ENCODE measurements at regions not wholly inside any gene's neighbourhood (a gene's known extent, or its start where the extent isn't known, plus 50 kb on each side); places are given as distances from the start of the nearest gene placed in this dataset.

- Histone ChIP-seq H3K4me3 (ENCODE audit: low read depth, low read length) (no peak overlapping the region), H3K4me1 (ENCODE audit: control insufficient read depth, insufficient read depth, low read length) (no peaks in the 10 kb centered on the region), H3K9me3 (ENCODE audit: control insufficient read depth, insufficient read depth, low read depth, low read length) (no peaks in the 10 kb centered on the region), H3K9ac (ENCODE audit: low read length) (no peak overlapping the region), H3K27ac (ENCODE audit: low read depth, low read length) (no peak overlapping the region), H3K36me3 (ENCODE audit: control insufficient read depth, insufficient read depth, low read length) (peaks cover 2% of the 10 kb centered on the region; the same call in 1 of the 2 replicates), H3K27me3 (ENCODE audit: control insufficient read depth, insufficient read depth, low read length) (no peaks in the 10 kb centered on the region)
Observed at GRCh38 chr1:222946436-222946835, 131.6 kb downstream of the DISP1 start.

GRCh38 chr1:222948079-222948478 lies 133.2 kb downstream of the DISP1 start:
- Histone ChIP-seq H3K27ac (ENCODE audit: low read depth, low read length) (no peak overlapping the region), H3K36me3 (ENCODE audit: control insufficient read depth, insufficient read depth, low read length) (peaks cover 1% of the 10 kb centered on the region; the same call in 1 of the 2 replicates), H3K27me3 (ENCODE audit: control insufficient read depth, insufficient read depth, low read length) (no peaks in the 10 kb centered on the region), H3K4me3 (ENCODE audit: low read depth, low read length) (no peak overlapping the region), H3K9me3 (ENCODE audit: control insufficient read depth, insufficient read depth, low read depth, low read length) (no peaks in the 10 kb centered on the region), H3K9ac (ENCODE audit: low read length) (no peak overlapping the region), H3K4me1 (ENCODE audit: control insufficient read depth, insufficient read depth, low read length) (no peaks in the 10 kb centered on the region)

GRCh38 chr1:222950892-222951291 lies 136.1 kb downstream of the DISP1 start:
- Histone ChIP-seq H3K9ac (ENCODE audit: low read length) (no peak overlapping the region), H3K4me3 (ENCODE audit: low read depth, low read length) (no peak overlapping the region), H3K27me3 (ENCODE audit: control insufficient read depth, insufficient read depth, low read length) (no peaks in the 10 kb centered on the region), H3K9me3 (ENCODE audit: control insufficient read depth, insufficient read depth, low read depth, low read length) (no peaks in the 10 kb centered on the region), H3K4me1 (ENCODE audit: control insufficient read depth, insufficient read depth, low read length) (no peaks in the 10 kb centered on the region), H3K27ac (ENCODE audit: low read depth, low read length) (no peak overlapping the region), H3K36me3 (ENCODE audit: control insufficient read depth, insufficient read depth, low read length) (no peaks in the 10 kb centered on the region)

- H3K36me3 ChIP-seq (ENCODE audit: control insufficient read depth, insufficient read depth, low read length), result no peaks in the 10 kb centered on the region
- no peaks in the 10 kb centered on the region for H3K9me3 ChIP-seq (ENCODE audit: control insufficient read depth, insufficient read depth, low read depth, low read length)
- H3K9ac ChIP-seq (ENCODE audit: low read length), result no peak overlapping the region
- no peaks in the 10 kb centered on the region for H3K27me3 ChIP-seq (ENCODE audit: control insufficient read depth, insufficient read depth, low read length)
- no peak overlapping the region for H3K27ac ChIP-seq (ENCODE audit: low read depth, low read length)
- no peaks in the 10 kb centered on the region for H3K4me1 ChIP-seq (ENCODE audit: control insufficient read depth, insufficient read depth, low read length)
- H3K4me3 ChIP-seq (ENCODE audit: low read depth, low read length), result no peak overlapping the region
Observed at GRCh38 chr1:222953585-222953984, 138.7 kb downstream of the DISP1 start.

GRCh38 chr1:222955964-222956363 lies 141.1 kb downstream of the DISP1 start:
- Histone ChIP-seq H3K27me3 (ENCODE audit: control insufficient read depth, insufficient read depth, low read length) (no peaks in the 10 kb centered on the region), H3K4me1 (ENCODE audit: control insufficient read depth, insufficient read depth, low read length) (no peaks in the 10 kb centered on the region), H3K36me3 (ENCODE audit: control insufficient read depth, insufficient read depth, low read length) (no peaks in the 10 kb centered on the region), H3K9me3 (ENCODE audit: control insufficient read depth, insufficient read depth, low read depth, low read length) (no peaks in the 10 kb centered on the region), H3K9ac (ENCODE audit: low read length) (no peak overlapping the region), H3K4me3 (ENCODE audit: low read depth, low read length) (no peak overlapping the region), H3K27ac (ENCODE audit: low read depth, low read length) (no peak overlapping the region)

GRCh38 chr1:222956601-222957000 lies 141.8 kb downstream of the DISP1 start:
- H3K9ac ChIP-seq (ENCODE audit: low read length), result no peak overlapping the region
- no peaks in the 10 kb centered on the region for H3K4me1 ChIP-seq (ENCODE audit: control insufficient read depth, insufficient read depth, low read length)
- H3K27me3 ChIP-seq (ENCODE audit: control insufficient read depth, insufficient read depth, low read length), result no peaks in the 10 kb centered on the region

GRCh38 chr1:222967466-222968240 lies 152.8 kb downstream of the DISP1 start:
- H3K4me3 ChIP-seq (ENCODE audit: low read depth, low read length), result no peak overlapping the region
- no peaks in the 10 kb centered on the region for H3K9me3 ChIP-seq (ENCODE audit: control insufficient read depth, insufficient read depth, low read depth, low read length)
- no peaks in the 10 kb centered on the region for H3K36me3 ChIP-seq (ENCODE audit: control insufficient read depth, insufficient read depth, low read length)
- H3K9ac ChIP-seq (ENCODE audit: low read length), result no peak overlapping the region
- H3K27me3 ChIP-seq (ENCODE audit: control insufficient read depth, insufficient read depth, low read length), result no peaks in the 10 kb centered on the region
- H3K27ac ChIP-seq (ENCODE audit: low read depth, low read length), result no peak overlapping the region
- no peaks in the 10 kb centered on the region for H3K4me1 ChIP-seq (ENCODE audit: control insufficient read depth, insufficient read depth, low read length)

More at GRCh38 chr1:222956601-222957000, 141.8 kb downstream of the DISP1 start:
- Histone ChIP-seq H3K27ac (ENCODE audit: low read depth, low read length) (no peak overlapping the region), H3K4me3 (ENCODE audit: low read depth, low read length) (no peak overlapping the region), H3K36me3 (ENCODE audit: control insufficient read depth, insufficient read depth, low read length) (no peaks in the 10 kb centered on the region), H3K9me3 (ENCODE audit: control insufficient read depth, insufficient read depth, low read depth, low read length) (no peaks in the 10 kb centered on the region)

GRCh38 chr1:222970040-222970439 lies 155.2 kb downstream of the DISP1 start:
- Histone ChIP-seq H3K4me1 (ENCODE audit: control insufficient read depth, insufficient read depth, low read length) (no peaks in the 10 kb centered on the region), H3K36me3 (ENCODE audit: control insufficient read depth, insufficient read depth, low read length) (no peaks in the 10 kb centered on the region), H3K27ac (ENCODE audit: low read depth, low read length) (no peak overlapping the region), H3K4me3 (ENCODE audit: low read depth, low read length) (no peak overlapping the region), H3K9me3 (ENCODE audit: control insufficient read depth, insufficient read depth, low read depth, low read length) (no peaks in the 10 kb centered on the region), H3K9ac (ENCODE audit: low read length) (no peak overlapping the region), H3K27me3 (ENCODE audit: control insufficient read depth, insufficient read depth, low read length) (no peaks in the 10 kb centered on the region)

- no peak overlapping the region for H3K4me3 ChIP-seq (ENCODE audit: low read depth, low read length)
- H3K27me3 ChIP-seq (ENCODE audit: control insufficient read depth, insufficient read depth, low read length), result no peaks in the 10 kb centered on the region
- no peak overlapping the region for H3K9ac ChIP-seq (ENCODE audit: low read length)
- no peak overlapping the region for H3K27ac ChIP-seq (ENCODE audit: low read depth, low read length)
- no peaks in the 10 kb centered on the region for H3K4me1 ChIP-seq (ENCODE audit: control insufficient read depth, insufficient read depth, low read length)
- no peaks in the 10 kb centered on the region for H3K9me3 ChIP-seq (ENCODE audit: control insufficient read depth, insufficient read depth, low read depth, low read length)
- H3K36me3 ChIP-seq (ENCODE audit: control insufficient read depth, insufficient read depth, low read length), result no peaks in the 10 kb centered on the region
Observed at GRCh38 chr1:222970711-222971110, 155.9 kb downstream of the DISP1 start.

- Histone ChIP-seq H3K27me3 (ENCODE audit: control insufficient read depth, insufficient read depth, low read length) (no peaks in the 10 kb centered on the region), H3K4me3 (ENCODE audit: low read depth, low read length) (no peak overlapping the region), H3K27ac (ENCODE audit: low read depth, low read length) (no peak overlapping the region), H3K36me3 (ENCODE audit: control insufficient read depth, insufficient read depth, low read length) (no peaks in the 10 kb centered on the region), H3K4me1 (ENCODE audit: control insufficient read depth, insufficient read depth, low read length) (no peaks in the 10 kb centered on the region), H3K9ac (ENCODE audit: low read length) (no peak overlapping the region), H3K9me3 (ENCODE audit: control insufficient read depth, insufficient read depth, low read depth, low read length) (no peaks in the 10 kb centered on the region)
Observed at GRCh38 chr1:222971146-222971545, 156.3 kb downstream of the DISP1 start.

- Histone ChIP-seq H3K9me3 (ENCODE audit: control insufficient read depth, insufficient read depth, low read depth, low read length) (no peaks in the 10 kb centered on the region), H3K27ac (ENCODE audit: low read depth, low read length) (no peak overlapping the region), H3K27me3 (ENCODE audit: control insufficient read depth, insufficient read depth, low read length) (no peaks in the 10 kb centered on the region), H3K4me1 (ENCODE audit: control insufficient read depth, insufficient read depth, low read length) (no peaks in the 10 kb centered on the region), H3K9ac (ENCODE audit: low read length) (no peak overlapping the region), H3K36me3 (ENCODE audit: control insufficient read depth, insufficient read depth, low read length) (no peaks in the 10 kb centered on the region), H3K4me3 (ENCODE audit: low read depth, low read length) (no peak overlapping the region)
Observed at GRCh38 chr1:222973561-222973960, 158.7 kb downstream of the DISP1 start.

Data from HUES6 (cell line).